ENCODE measurements at regions not wholly inside any gene's neighbourhood (a gene's known extent, or its start where the extent isn't known, plus 50 kb on each side); places are given as distances from the start of the nearest gene placed in this dataset.

- DNase-seq (ENCODE audit: low read depth): no peak
- TF ChIP-seq, protein P1, sequence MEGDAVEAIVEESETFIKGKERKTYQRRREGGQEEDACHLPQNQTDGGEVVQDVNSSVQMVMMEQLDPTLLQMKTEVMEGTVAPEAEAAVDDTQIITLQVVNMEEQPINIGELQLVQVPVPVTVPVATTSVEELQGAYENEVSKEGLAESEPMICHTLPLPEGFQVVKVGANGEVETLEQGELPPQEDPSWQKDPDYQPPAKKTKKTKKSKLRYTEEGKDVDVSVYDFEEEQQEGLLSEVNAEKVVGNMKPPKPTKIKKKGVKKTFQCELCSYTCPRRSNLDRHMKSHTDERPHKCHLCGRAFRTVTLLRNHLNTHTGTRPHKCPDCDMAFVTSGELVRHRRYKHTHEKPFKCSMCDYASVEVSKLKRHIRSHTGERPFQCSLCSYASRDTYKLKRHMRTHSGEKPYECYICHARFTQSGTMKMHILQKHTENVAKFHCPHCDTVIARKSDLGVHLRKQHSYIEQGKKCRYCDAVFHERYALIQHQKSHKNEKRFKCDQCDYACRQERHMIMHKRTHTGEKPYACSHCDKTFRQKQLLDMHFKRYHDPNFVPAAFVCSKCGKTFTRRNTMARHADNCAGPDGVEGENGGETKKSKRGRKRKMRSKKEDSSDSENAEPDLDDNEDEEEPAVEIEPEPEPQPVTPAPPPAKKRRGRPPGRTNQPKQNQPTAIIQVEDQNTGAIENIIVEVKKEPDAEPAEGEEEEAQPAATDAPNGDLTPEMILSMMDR (IDR thresholded peaks at IDR 0.05; ENCODE audit: insufficient read depth, low read length): no peak
- H3K4me3 ChIP-seq (ENCODE audit: low read depth, low read length): no peak overlapping the region
Observed at GRCh38 chr2:42942990-42943493, 150.7 kb upstream of the HAAO start.

DNA sequence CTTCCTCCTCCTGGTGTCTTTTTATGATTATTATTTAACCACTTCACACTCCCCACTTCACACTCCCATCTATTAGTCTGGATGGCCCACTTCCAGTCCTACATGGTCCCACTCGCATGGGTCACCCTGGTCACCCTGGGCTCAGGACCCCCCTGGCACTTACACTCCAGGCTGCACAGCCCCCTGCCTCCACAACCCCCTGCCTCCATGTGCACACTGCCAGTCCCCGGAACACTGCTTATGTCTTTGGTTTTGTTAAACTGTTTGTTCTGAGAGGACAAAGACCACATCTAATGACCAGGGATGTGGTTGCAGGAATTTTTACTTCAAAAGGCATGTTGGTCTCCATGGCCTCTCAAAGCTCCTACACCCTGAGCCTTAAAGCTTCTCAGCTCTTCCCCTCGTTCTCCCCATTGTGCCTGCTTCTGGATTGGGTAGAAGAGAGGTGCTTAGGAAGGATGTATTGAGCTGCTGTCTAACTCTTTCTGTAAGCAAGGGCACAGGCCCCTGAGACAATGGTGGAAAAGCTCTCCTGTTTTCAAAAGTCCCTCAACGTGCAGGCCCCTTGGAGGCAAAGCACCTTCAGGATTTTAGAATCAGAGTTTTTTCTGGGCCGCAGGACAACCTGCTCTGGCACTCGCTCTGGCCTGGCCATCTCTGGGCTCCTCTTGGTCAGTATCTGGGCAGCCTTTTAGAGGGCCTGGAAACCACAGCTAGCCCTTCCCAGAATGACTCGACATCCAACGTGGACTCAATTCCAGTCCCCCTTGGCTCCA is 150.0 kb upstream of the HAAO start:
- TF ChIP-seq, protein P1 (IDR thresholded peaks at IDR 0.05; ENCODE audit: insufficient read depth, low read length): no peak
- no peak for DNase-seq (ENCODE audit: low read depth)
- H3K4me3 ChIP-seq (ENCODE audit: low read depth, low read length): no peak overlapping the region

DNA sequence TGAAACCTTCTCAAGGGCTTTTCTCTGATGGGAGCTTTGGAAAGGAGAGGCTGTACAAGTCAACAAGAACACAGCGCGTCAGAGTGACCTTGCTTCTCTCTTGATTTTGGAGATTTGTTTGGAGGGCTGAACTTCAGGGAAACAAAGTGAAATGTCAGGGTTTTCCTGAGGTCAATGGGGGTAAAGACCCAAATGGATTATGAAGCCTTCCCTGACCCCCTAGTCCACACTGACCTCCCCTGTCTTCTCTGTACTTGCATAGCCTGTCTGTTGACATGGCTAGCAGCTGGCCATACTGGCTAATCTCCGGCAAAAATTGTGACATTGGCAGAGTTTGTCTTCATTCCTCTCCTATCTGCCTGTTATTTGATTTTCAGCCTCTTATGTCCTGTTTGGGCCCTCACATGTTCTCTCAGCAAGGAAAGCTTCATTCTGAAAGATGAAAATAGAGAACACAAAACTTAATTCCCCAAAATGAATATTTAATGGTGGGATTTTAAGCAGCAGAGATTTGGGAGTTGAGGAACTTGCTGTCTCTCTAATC is 149.3 kb upstream of the HAAO start:
- TF ChIP-seq, protein P1 (IDR thresholded peaks at IDR 0.05; ENCODE audit: insufficient read depth, low read length): no peak
- no peak for DNase-seq (ENCODE audit: low read depth)
- H3K4me3 ChIP-seq (ENCODE audit: low read depth, low read length): no peak overlapping the region

- H3K4me3 ChIP-seq (ENCODE audit: low read depth, low read length): no peak overlapping the region
- DNase-seq (ENCODE audit: low read depth): no peak
- TF ChIP-seq, protein P1 (IDR thresholded peaks at IDR 0.05; ENCODE audit: insufficient read depth, low read length): no peak
Observed at GRCh38 chr2:42939411-42940206, 147.2 kb upstream of the HAAO start.

DNA sequence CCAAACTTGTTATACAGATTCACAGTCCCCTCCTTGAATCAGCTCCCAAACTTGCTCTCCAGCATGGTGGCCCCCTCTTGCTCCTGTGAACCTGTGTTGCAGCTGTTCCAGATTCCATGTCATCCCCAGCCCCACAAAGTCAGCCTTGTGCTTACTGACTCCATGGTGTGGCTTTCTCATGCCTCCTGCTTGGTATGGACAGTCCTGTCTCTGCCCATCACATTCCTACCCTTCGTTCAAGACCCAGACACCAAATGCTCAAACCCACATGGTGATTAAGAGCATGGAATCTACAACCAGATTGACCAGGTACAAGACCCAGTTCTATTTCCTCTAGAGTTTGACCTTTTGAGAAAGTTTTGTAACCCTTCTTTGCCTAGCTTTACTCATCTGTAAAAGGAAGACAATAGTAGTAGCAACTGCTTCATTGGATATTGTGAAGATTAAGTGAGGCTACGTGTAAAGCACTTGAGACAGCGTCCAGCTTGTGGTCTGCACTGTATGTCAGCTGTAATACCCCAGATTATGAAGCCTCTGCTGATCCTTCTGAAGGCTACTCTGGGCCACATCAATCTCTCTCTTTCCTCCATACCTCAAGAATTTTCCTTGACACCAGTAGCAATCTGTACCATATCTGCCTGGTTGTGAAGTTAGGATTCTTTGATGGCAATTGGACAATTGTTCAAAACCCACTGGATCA is 146.4 kb upstream of the HAAO start:
- TF ChIP-seq, protein P1 (IDR thresholded peaks at IDR 0.05; ENCODE audit: insufficient read depth, low read length): no peak
- no peak for DNase-seq (ENCODE audit: low read depth)
- no peak overlapping the region for H3K4me3 ChIP-seq (ENCODE audit: low read depth, low read length)

DNA sequence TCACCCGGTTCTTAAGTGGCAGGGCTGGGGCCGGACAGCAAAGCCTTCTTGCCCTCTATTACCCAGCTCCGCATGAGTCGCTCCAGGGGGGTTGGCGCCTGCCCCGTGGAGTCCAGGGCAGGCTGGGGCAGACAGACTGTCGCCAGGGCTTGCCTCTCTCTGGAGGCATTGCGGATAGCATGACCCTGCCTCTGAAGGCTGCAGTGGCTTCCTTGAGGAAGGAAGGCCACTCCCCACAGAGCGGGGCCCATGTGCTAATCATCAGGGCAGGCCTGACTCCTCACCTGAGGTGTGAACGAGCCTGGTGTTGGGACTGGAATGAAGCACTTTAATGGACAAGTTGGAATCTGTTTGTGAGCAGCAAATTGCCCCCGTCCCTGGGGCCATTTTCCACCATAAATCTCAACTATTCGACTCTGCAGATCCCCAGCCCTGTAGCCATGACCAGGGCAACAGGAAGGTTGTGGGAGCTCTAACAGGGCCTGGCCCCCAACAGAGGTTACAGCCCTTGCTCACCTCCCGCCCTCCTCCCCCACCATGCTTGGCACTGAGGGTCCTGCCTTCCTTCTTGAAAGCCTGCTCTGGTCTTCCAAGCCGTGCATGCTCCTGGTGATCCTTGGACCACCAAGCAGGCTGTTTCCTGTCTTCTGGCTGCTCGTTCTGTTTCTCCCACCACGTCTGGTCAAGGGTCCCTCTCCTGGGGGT is 144.9 kb upstream of the HAAO start:
- DNase-seq (ENCODE audit: low read depth): no peak
- no peak overlapping the region for H3K4me3 ChIP-seq (ENCODE audit: low read depth, low read length)
- TF ChIP-seq, protein P1 (IDR thresholded peaks at IDR 0.05; ENCODE audit: insufficient read depth, low read length): no peak

All from fibroblast of the aortic adventitia (primary cell).